GM12878 (cell line): ENCODE measurements at regions not wholly inside any gene's neighbourhood (a gene's known extent, or its start where the extent isn't known, plus 50 kb on each side); places are given as distances from the start of the nearest gene placed in this dataset.

Experiments
- ATAC-seq: fragments of 200-7000 bp; cut with Tn5 transposase; 3 replicates; pipeline ENCODE4 v1.9.1; 2020; ENCODE audit warnings: mild to moderate bottlenecking, moderate library complexity
- BruUV-seq: library from RNA; stranded (reverse); fragments of 400-500 nt; replicated peaks from 2 replicates; lab custom pipeline; 2021; lab: Mats Ljungman, UMichigan
- CTCF ChIA-PET: fragments of 300-600 bp; sonication (Branson Sonifier 250); formaldehyde crosslinking; extraction: SDS; loops from one replicate; lab custom pipeline; 2021; ENCODE audit warnings: inconsistent platforms; lab: Yijun Ruan, JAX
- POLR2A ChIA-PET: fragments of 350-600 bp; formaldehyde crosslinking; extraction: SDS; loops from one replicate; lab custom pipeline; 2021; ENCODE audit warnings: inconsistent platforms; lab: Charles Lee
- RAD21 ChIA-PET: fragments of 300-600 bp; sonication (Branson Sonifier 250); formaldehyde crosslinking; loops from one replicate; lab custom pipeline; 2023; ENCODE audit warnings: antibody characterized with exemption; ENCODE audit not compliant: unreplicated experiment; lab: Charles Lee
- SMC1A ChIA-PET: fragments of 300-600 bp; sonication (Branson Sonifier 250); formaldehyde crosslinking; loops from one replicate; lab custom pipeline; 2023; ENCODE audit not compliant: unreplicated experiment, uncharacterized antibody; lab: Charles Lee
- DNase-seq: peaks from one replicate; pipeline ENCODE4 v3.0.0-alpha.2; 2011; ENCODE audit warnings: low read depth, low spot score
- FAIRE-seq: peaks from 3 replicates; lab custom pipeline; 2011; peaks lifted over from hg19 to GRCh38; lab: Jason Lieb, UNC
- H2AFZ ChIP-seq: 2 replicates; pipeline ENCODE4 v1.6.0; 2011; ENCODE audit warnings: low read depth, low read length, control low read depth; ENCODE audit not compliant: control insufficient read depth
- H3K27ac ChIP-seq: 2 replicates; pipeline ENCODE4 v1.5.1; 2011; ENCODE audit warnings: control low read depth; ENCODE audit not compliant: control insufficient read depth, insufficient read depth
- H3K27me3 ChIP-seq, 2 experiments: replicated peaks in 1 of 2; 2 replicates each; pipeline versions ENCODE4 v1.6.0 to v1.6.1; 2011; ENCODE audit warnings: low read length in 1 of 2; ENCODE audit not compliant: control insufficient read depth in 2 of 2, insufficient read depth in 2 of 2
- H3K36me3 ChIP-seq, 2 experiments: 2 replicates each; pipeline ENCODE4 v1.5.1; 2011; ENCODE audit warnings: low read length in 1 of 2; ENCODE audit not compliant: control insufficient read depth in 2 of 2, insufficient read depth in 2 of 2
- H3K4me1 ChIP-seq: 2 replicates; pipeline ENCODE4 v1.6.1; 2011; ENCODE audit warnings: mild to moderate bottlenecking, low read length, moderate library complexity, mixed read lengths; ENCODE audit not compliant: control insufficient read depth, insufficient read depth
- H3K4me2 ChIP-seq: 2 replicates; pipeline ENCODE4 v1.6.0; 2011; ENCODE audit warnings: control low read depth; ENCODE audit not compliant: control insufficient read depth, insufficient read depth
- H3K4me3 ChIP-seq: fragments of 200-600 bp; sonication (generic); 2 replicates; pipeline ENCODE4 v1.5.1; 2016
- H3K79me2 ChIP-seq: 2 replicates; pipeline ENCODE4 v1.6.0; 2011; ENCODE audit warnings: low read length; ENCODE audit not compliant: control insufficient read depth, insufficient read depth
- H3K9ac ChIP-seq: 2 replicates; pipeline ENCODE4 v1.8.0; 2011; ENCODE audit warnings: low read length, control low read depth, mixed read lengths; ENCODE audit not compliant: control insufficient read depth, insufficient read depth
- H3K9me3 ChIP-seq: replicated peaks from 3 replicates; pipeline ENCODE4 v1.5.1; 2011; ENCODE audit warnings: mild to moderate bottlenecking, low read length; ENCODE audit not compliant: control insufficient read depth, insufficient read depth
- H4K20me1 ChIP-seq: 2 replicates; pipeline ENCODE4 v1.6.0; 2011; ENCODE audit not compliant: control insufficient read depth, insufficient read depth
- ATF7 ChIP-seq: fragments of 450-650 bp; IDR thresholded peaks from 2 replicates; pipeline ENCODE4 v1.6.1; 2016; ENCODE audit warnings: low read depth, mild to moderate bottlenecking
- BCLAF1 ChIP-seq: fragments of 450-650 bp; IDR thresholded peaks from 2 replicates; pipeline ENCODE4 v1.6.1; 2017; ENCODE audit warnings: antibody characterized with exemption, mild to moderate bottlenecking, moderate library complexity
- CBX3 ChIP-seq: fragments of 200-600 bp; sonication (generic); IDR thresholded peaks from 2 replicates; pipeline ENCODE4 v1.6.1; 2016; ENCODE audit warnings: low read depth, borderline replicate concordance
- JUND ChIP-seq: IDR thresholded peaks from 2 replicates; pipeline ENCODE4 v1.6.1; 2012; ENCODE audit warnings: low read depth, mild to moderate bottlenecking, low read length, improper control_type of control experiment, moderate library complexity
- KAT2A ChIP-seq: conservative IDR thresholded peaks from 2 replicates; pipeline ENCODE4 v1.6.1; 2011; ENCODE audit warnings: low read depth, low read length; ENCODE audit not compliant: control insufficient read depth
- LARP7 ChIP-seq: fragments of 450-650 bp; IDR thresholded peaks from 2 replicates; pipeline ENCODE4 v1.6.1; 2017; ENCODE audit warnings: mild to moderate bottlenecking
- NR2C2 ChIP-seq: IDR thresholded peaks from 2 replicates; pipeline ENCODE4 v1.6.1; 2011; ENCODE audit warnings: borderline replicate concordance, low read depth; ENCODE audit not compliant: control insufficient read depth, insufficient read length
- STAT3 ChIP-seq: IDR thresholded peaks from 2 replicates; pipeline ENCODE4 v1.6.1; 2011; ENCODE audit warnings: low read depth, low read length, improper control_type of control experiment
- SUZ12 ChIP-seq: fragments of 200-600 bp; sonication (generic); IDR thresholded peaks from one replicate; pipeline ENCODE4 v1.6.1; 2018; ENCODE audit warnings: antibody characterized with exemption, mild to moderate bottlenecking; ENCODE audit not compliant: unreplicated experiment
- USF1 ChIP-seq: IDR thresholded peaks from 2 replicates; pipeline ENCODE4 v1.6.1; 2011; ENCODE audit warnings: borderline replicate concordance, low read depth, mild to moderate bottlenecking, moderate library complexity, mixed read lengths, low read length; ENCODE audit not compliant: insufficient read depth; ENCODE audit errors: extremely low read length
- YBX1 ChIP-seq: fragments of 450-650 bp; IDR thresholded peaks from 2 replicates; pipeline ENCODE4 v1.6.1; 2016; ENCODE audit warnings: antibody characterized with exemption
- ZNF207 ChIP-seq: fragments of 450-650 bp; IDR thresholded peaks from 2 replicates; pipeline ENCODE4 v1.6.1; 2014; ENCODE audit warnings: antibody characterized with exemption, mild to moderate bottlenecking, borderline replicate concordance
- WGBS: methylation state at CpG from one replicate; pipeline ENCODE4 v1.1.6; 2016; ENCODE audit warnings: low lambda C conversion rate; ENCODE audit not compliant: insufficient replicate concordance, insufficient coverage; ENCODE audit errors: missing lambda C conversion rate; 5-methylcytosine and 5-hydroxymethylcytosine counted together
- in situ Hi-C: fragments of 300-500 bp; cut with MboI; formaldehyde crosslinking; loops from 9 replicates; pipeline ENCODE4 v1.14.3; 2018; ENCODE audit warnings: mixed read lengths
- intact Hi-C: fragments of 100-400 bp; cut with micrococcal nuclease; formaldehyde crosslinking; loops from one replicate; pipeline ENCODE4 v1.14.2; 2022; ENCODE audit not compliant: unreplicated experiment

GRCh38 chr2:57407772-57408201, 638.8 kb upstream of the VRK2 start (continued):
- TF ChIP-seq BCLAF1 (no peak), ZNF207 (no peak), KAT2A (no peak), ATF7 (no peak), USF1 (no peak), NR2C2 (no peak), STAT3 (no peak), YBX1 (no peak), SUZ12 (no peak), JUND (no peak)

- no peaks in the 10 kb centered on the region for H3K4me1 ChIP-seq
- no peaks in the 10 kb centered on the region for H3K79me2 ChIP-seq
- no peaks in the 10 kb centered on the region for H4K20me1 ChIP-seq
- TF ChIP-seq CBX3 (no peak), LARP7 (no peak)
- ChIA-PET POLR2A (no interaction called here), CTCF (no interaction called here), SMC1A (no interaction called here), RAD21 (no interaction called here)
- no peak overlapping the region for H3K4me3 ChIP-seq
- H3K4me2 ChIP-seq: no peak overlapping the region
- WGBS: 0% methylated on average over 1 of the region's 1 CpG
- no peak for FAIRE-seq
- ATAC-seq: no peak
- BruUV-seq: no TSS peak
- intact Hi-C loops (no loop called here), in situ Hi-C loops (no loop called here)
- no peak overlapping the region for H3K9ac ChIP-seq
- no peak overlapping the region for H3K27ac ChIP-seq
- H2AFZ ChIP-seq: no peak overlapping the region
- no peaks in the 10 kb centered on the region for H3K27me3 ChIP-seq
- DNase-seq: no peak
- no peaks in the 10 kb centered on the region for H3K9me3 ChIP-seq
- H3K36me3 ChIP-seq: no peaks in the 10 kb centered on the region
Measured at GRCh38 chr2:57408587-57408986, 638.0 kb upstream of the VRK2 start.
